ENCODE measurements at regions not wholly inside any gene's neighbourhood (a gene's known extent, or its start where the extent isn't known, plus 50 kb on each side); places are given as distances from the start of the nearest gene placed in this dataset.

GRCh38 chr5:5971203-5971602 is 407.1 kb downstream of the MED10 start:
- no peak for TF ChIP-seq CTCF (IDR thresholded peaks at IDR 0.05; ENCODE audit: insufficient read depth, low read length)
- no peak overlapping the region for H3K4me3 ChIP-seq (ENCODE audit: low read depth, low read length)
- DNase-seq (ENCODE audit: low read depth) = no peak

GRCh38 chr5:5969942-5970483 is 408.3 kb downstream of the MED10 start:
- H3K4me3 ChIP-seq (ENCODE audit: low read depth, low read length) = no peak overlapping the region
- no peak for TF ChIP-seq CTCF (IDR thresholded peaks at IDR 0.05; ENCODE audit: insufficient read depth, low read length)
- DNase-seq (ENCODE audit: low read depth) = no peak

- no peak overlapping the region for H3K4me3 ChIP-seq (ENCODE audit: low read depth, low read length)
- no peak for DNase-seq (ENCODE audit: low read depth)
- TF ChIP-seq CTCF (IDR thresholded peaks at IDR 0.05; ENCODE audit: insufficient read depth, low read length) = no peak
Observed at GRCh38 chr5:5968981-5969380, 409.4 kb downstream of the MED10 start.

- no peak for DNase-seq (ENCODE audit: low read depth)
- no peak for TF ChIP-seq CTCF (IDR thresholded peaks at IDR 0.05; ENCODE audit: insufficient read depth, low read length)
- H3K4me3 ChIP-seq (ENCODE audit: low read depth, low read length) = no peak overlapping the region
Observed at GRCh38 chr5:5967944-5968343, 410.4 kb downstream of the MED10 start.

GRCh38 chr5:5967373-5967772 is 411.0 kb downstream of the MED10 start:
- no peak for TF ChIP-seq CTCF (IDR thresholded peaks at IDR 0.05; ENCODE audit: insufficient read depth, low read length)
- no peak overlapping the region for H3K4me3 ChIP-seq (ENCODE audit: low read depth, low read length)
- DNase-seq (ENCODE audit: low read depth) = no peak

- no peak for TF ChIP-seq CTCF (IDR thresholded peaks at IDR 0.05; ENCODE audit: insufficient read depth, low read length)
- no peak for DNase-seq (ENCODE audit: low read depth)
- H3K4me3 ChIP-seq (ENCODE audit: low read depth, low read length) = no peak overlapping the region
Observed at GRCh38 chr5:5965132-5965531, 413.2 kb downstream of the MED10 start.

- no peak overlapping the region for H3K4me3 ChIP-seq (ENCODE audit: low read depth, low read length)
- TF ChIP-seq CTCF (IDR thresholded peaks at IDR 0.05; ENCODE audit: insufficient read depth, low read length) = no peak
- no peak for DNase-seq (ENCODE audit: low read depth)
Observed at GRCh38 chr5:5964347-5964746, 414.0 kb downstream of the MED10 start.
